ENCODE measurements at regions not wholly inside any gene's neighbourhood (a gene's known extent, or its start where the extent isn't known, plus 50 kb on each side); places are given as distances from the start of the nearest gene placed in this dataset.
"Not testable (repeated sequence)": the region's sequence is repeated elsewhere in the genome, so short reads cannot be mapped to it uniquely, and the experiment has no call there.

- not testable (repeated sequence) for H3K27ac Mint-ChIP-seq
- peaks cover 17% of the 10 kb centered on the region for H3K9me3 Mint-ChIP-seq
Observed at GRCh38 chr1:83295594-83295993, 703.3 kb downstream of the TTLL7 start.

GRCh38 chr1:83287391-83287790, 711.5 kb downstream of the TTLL7 start:
- not testable (repeated sequence) for H3K27me3 Mint-ChIP-seq; H3K27ac Mint-ChIP-seq; H3K36me3 Mint-ChIP-seq (ENCODE audit: low read depth); H3K4me1 Mint-ChIP-seq (ENCODE audit: low read depth); H3K4me3 Mint-ChIP-seq; H3K9me3 Mint-ChIP-seq

More at GRCh38 chr1:83295594-83295993, 703.3 kb downstream of the TTLL7 start:
- H3K27me3 Mint-ChIP-seq; H3K36me3 Mint-ChIP-seq (ENCODE audit: low read depth); H3K4me1 Mint-ChIP-seq (ENCODE audit: low read depth); H3K4me3 Mint-ChIP-seq: not testable (repeated sequence)

GRCh38 chr1:83274656-83275055, 724.3 kb downstream of the TTLL7 start:
- not testable (repeated sequence) for H3K9me3 Mint-ChIP-seq; H3K27ac Mint-ChIP-seq; H3K4me1 Mint-ChIP-seq (ENCODE audit: low read depth); H3K27me3 Mint-ChIP-seq; H3K36me3 Mint-ChIP-seq (ENCODE audit: low read depth); H3K4me3 Mint-ChIP-seq

- H3K27ac Mint-ChIP-seq; H3K4me3 Mint-ChIP-seq; H3K36me3 Mint-ChIP-seq (ENCODE audit: low read depth); H3K4me1 Mint-ChIP-seq (ENCODE audit: low read depth); H3K27me3 Mint-ChIP-seq; H3K9me3 Mint-ChIP-seq: not testable (repeated sequence)
Observed at GRCh38 chr1:83272484-83272883, 726.4 kb downstream of the TTLL7 start.

GRCh38 chr1:83271834-83272233, 727.1 kb downstream of the TTLL7 start:
- H3K9me3 Mint-ChIP-seq; H3K4me1 Mint-ChIP-seq (ENCODE audit: low read depth); H3K4me3 Mint-ChIP-seq; H3K27me3 Mint-ChIP-seq; H3K27ac Mint-ChIP-seq; H3K36me3 Mint-ChIP-seq (ENCODE audit: low read depth): not testable (repeated sequence)

- not testable (repeated sequence) for H3K36me3 Mint-ChIP-seq (ENCODE audit: low read depth); H3K27me3 Mint-ChIP-seq; H3K4me3 Mint-ChIP-seq; H3K27ac Mint-ChIP-seq; H3K9me3 Mint-ChIP-seq; H3K4me1 Mint-ChIP-seq (ENCODE audit: low read depth)
Observed at GRCh38 chr1:83270801-83271200, 728.1 kb downstream of the TTLL7 start.

- not testable (repeated sequence) for H3K27me3 Mint-ChIP-seq; H3K4me1 Mint-ChIP-seq (ENCODE audit: low read depth); H3K4me3 Mint-ChIP-seq; H3K9me3 Mint-ChIP-seq; H3K36me3 Mint-ChIP-seq (ENCODE audit: low read depth); H3K27ac Mint-ChIP-seq
Observed at GRCh38 chr1:83263808-83264207, 735.1 kb downstream of the TTLL7 start.

- H3K9me3 Mint-ChIP-seq: peaks cover 19% of the 10 kb centered on the region
- H3K4me1 Mint-ChIP-seq (ENCODE audit: low read depth); H3K27ac Mint-ChIP-seq; H3K36me3 Mint-ChIP-seq (ENCODE audit: low read depth); H3K4me3 Mint-ChIP-seq; H3K27me3 Mint-ChIP-seq: not testable (repeated sequence)
Observed at GRCh38 chr1:83251687-83252086, 747.2 kb downstream of the TTLL7 start.

- H3K36me3 Mint-ChIP-seq (ENCODE audit: low read depth); H3K9me3 Mint-ChIP-seq; H3K27ac Mint-ChIP-seq; H3K4me1 Mint-ChIP-seq (ENCODE audit: low read depth); H3K4me3 Mint-ChIP-seq; H3K27me3 Mint-ChIP-seq: not testable (repeated sequence)
Observed at GRCh38 chr1:83246780-83247179, 752.2 kb downstream of the TTLL7 start.

GRCh38 chr1:83244832-83245231, 754.1 kb downstream of the TTLL7 start:
- not testable (repeated sequence) for H3K9me3 Mint-ChIP-seq; H3K27me3 Mint-ChIP-seq; H3K4me1 Mint-ChIP-seq (ENCODE audit: low read depth); H3K27ac Mint-ChIP-seq; H3K36me3 Mint-ChIP-seq (ENCODE audit: low read depth); H3K4me3 Mint-ChIP-seq

GRCh38 chr1:83239568-83239967, 759.4 kb downstream of the TTLL7 start:
- not testable (repeated sequence) for H3K9me3 Mint-ChIP-seq; H3K4me1 Mint-ChIP-seq (ENCODE audit: low read depth); H3K27ac Mint-ChIP-seq; H3K36me3 Mint-ChIP-seq (ENCODE audit: low read depth); H3K27me3 Mint-ChIP-seq; H3K4me3 Mint-ChIP-seq

GRCh38 chr1:83238654-83239053, 760.3 kb downstream of the TTLL7 start:
- H3K27ac Mint-ChIP-seq; H3K36me3 Mint-ChIP-seq (ENCODE audit: low read depth); H3K4me1 Mint-ChIP-seq (ENCODE audit: low read depth); H3K9me3 Mint-ChIP-seq; H3K27me3 Mint-ChIP-seq; H3K4me3 Mint-ChIP-seq: not testable (repeated sequence)

GRCh38 chr1:83219788-83220187, 779.1 kb downstream of the TTLL7 start:
- not testable (repeated sequence) for H3K36me3 Mint-ChIP-seq (ENCODE audit: low read depth); H3K27me3 Mint-ChIP-seq; H3K27ac Mint-ChIP-seq; H3K9me3 Mint-ChIP-seq; H3K4me1 Mint-ChIP-seq (ENCODE audit: low read depth); H3K4me3 Mint-ChIP-seq

GRCh38 chr1:83218036-83218716, 780.8 kb downstream of the TTLL7 start:
- H3K4me1 Mint-ChIP-seq (ENCODE audit: low read depth); H3K27me3 Mint-ChIP-seq; H3K4me3 Mint-ChIP-seq; H3K9me3 Mint-ChIP-seq; H3K36me3 Mint-ChIP-seq (ENCODE audit: low read depth); H3K27ac Mint-ChIP-seq: not testable (repeated sequence)

- H3K27ac Mint-ChIP-seq; H3K4me1 Mint-ChIP-seq (ENCODE audit: low read depth); H3K36me3 Mint-ChIP-seq (ENCODE audit: low read depth); H3K9me3 Mint-ChIP-seq; H3K4me3 Mint-ChIP-seq; H3K27me3 Mint-ChIP-seq: not testable (repeated sequence)
Observed at GRCh38 chr1:83214317-83214716, 784.6 kb downstream of the TTLL7 start.

- H3K36me3 Mint-ChIP-seq (ENCODE audit: low read depth); H3K27me3 Mint-ChIP-seq; H3K4me3 Mint-ChIP-seq; H3K9me3 Mint-ChIP-seq; H3K4me1 Mint-ChIP-seq (ENCODE audit: low read depth); H3K27ac Mint-ChIP-seq: not testable (repeated sequence)
Observed at GRCh38 chr1:83213648-83214047, 785.3 kb downstream of the TTLL7 start.

- H3K27me3 Mint-ChIP-seq; H3K4me3 Mint-ChIP-seq; H3K9me3 Mint-ChIP-seq; H3K36me3 Mint-ChIP-seq (ENCODE audit: low read depth); H3K27ac Mint-ChIP-seq; H3K4me1 Mint-ChIP-seq (ENCODE audit: low read depth): not testable (repeated sequence)
Observed at GRCh38 chr1:83212033-83212432, 786.9 kb downstream of the TTLL7 start.

Data from stimulated activated naive CD8-positive, alpha-beta T cell treated with anti-CD3 and anti-CD28 coated beads, Interleukin-15, Interleukin-2, amounts not matched to agents 100 ng/mL and 50 ng/mL, for 24 hours (primary cell).